GM18951 (cell line): ENCODE measurements at regions not wholly inside any gene's neighbourhood (a gene's known extent, or its start where the extent isn't known, plus 50 kb on each side); places are given as distances from the start of the nearest gene placed in this dataset.

Source experiments
- POLR2A ChIP-seq: IDR thresholded peaks from 4 replicates; pipeline ENCODE4 v1.6.1; 2011; ENCODE audit warnings: mild to moderate bottlenecking; ENCODE audit not compliant: insufficient read length, insufficient read depth; ENCODE audit errors: extremely low read depth
- in situ Hi-C: fragments of 300-500 bp; cut with MboI; formaldehyde crosslinking; loops from one replicate; pipeline ENCODE4 v1.12.0; 2022; ENCODE audit warnings: low sequenced_read_pairs, mixed read lengths, inconsistent platforms; ENCODE audit not compliant: unreplicated experiment

GRCh38 chr6:112984899-112985298 is 637.8 kb downstream of the RFPL4B start:
- in situ Hi-C loops = no loop called here
- TF ChIP-seq POLR2A = no peak

- TF ChIP-seq POLR2A = no peak
These were observed 639.2 kb downstream of the RFPL4B start for GRCh38 chr6:112986321-112986720.

GRCh38 chr6:112988748-112989147 is 641.6 kb downstream of the RFPL4B start:
- no peak for TF ChIP-seq POLR2A
- in situ Hi-C loops = no loop called here

More at GRCh38 chr6:112986321-112986720, 639.2 kb downstream of the RFPL4B start:
- in situ Hi-C loops = no loop called here

- in situ Hi-C loops = no loop called here
- no peak for TF ChIP-seq POLR2A
These were observed 643.8 kb downstream of the RFPL4B start for GRCh38 chr6:112990971-112991370.

GRCh38 chr6:112991912-112992311 is 644.8 kb downstream of the RFPL4B start:
- no peak for TF ChIP-seq POLR2A
- in situ Hi-C loops = no loop called here

GRCh38 chr6:112997421-112998085 is 650.4 kb downstream of the RFPL4B start:
- TF ChIP-seq POLR2A = no peak

GRCh38 chr6:113004054-113004453 is 656.9 kb downstream of the RFPL4B start:
- in situ Hi-C loops = no loop called here

More at GRCh38 chr6:112997421-112998085, 650.4 kb downstream of the RFPL4B start:
- in situ Hi-C loops = no loop called here

GRCh38 chr6:113004470-113005270 is 657.5 kb downstream of the RFPL4B start:
- in situ Hi-C loops = no loop called here
- no peak for TF ChIP-seq POLR2A

More at GRCh38 chr6:113004054-113004453, 656.9 kb downstream of the RFPL4B start:
- no peak for TF ChIP-seq POLR2A

GRCh38 chr6:113006494-113006893 is 659.4 kb downstream of the RFPL4B start:
- no peak for TF ChIP-seq POLR2A
- in situ Hi-C loops = no loop called here

GRCh38 chr6:113009682-113010081 is 662.6 kb downstream of the RFPL4B start:
- in situ Hi-C loops = no loop called here
- TF ChIP-seq POLR2A = no peak

GRCh38 chr6:113010196-113010989 is 663.3 kb downstream of the RFPL4B start:
- no peak for TF ChIP-seq POLR2A
- in situ Hi-C loops = no loop called here

GRCh38 chr6:113011389-113011788 is 664.3 kb downstream of the RFPL4B start:
- no peak for TF ChIP-seq POLR2A

GRCh38 chr6:113011801-113012200 is 664.7 kb downstream of the RFPL4B start:
- TF ChIP-seq POLR2A = no peak
- in situ Hi-C loops = no loop called here

More at GRCh38 chr6:113011389-113011788, 664.3 kb downstream of the RFPL4B start:
- in situ Hi-C loops = no loop called here
